SK-N-SH treated with all-trans-retinoic acid at 6 μM for 48 hours (cell line): ENCODE measurements at regions not wholly inside any gene's neighbourhood (a gene's known extent, or its start where the extent isn't known, plus 50 kb on each side); places are given as distances from the start of the nearest gene placed in this dataset.

ENCODE experiments used
- ATAC-seq: fragments of 200-7000 bp; cut with Tn5 transposase; 3 replicates; pipeline ENCODE4 v1.9.1; 2020; ENCODE audit warnings: mild to moderate bottlenecking, moderate library complexity
- ARNTL ChIP-seq: fragments of 450-650 bp; formaldehyde crosslinking; IDR thresholded peaks from 2 replicates; pipeline ENCODE4 v1.5.0; 2020; ENCODE audit warnings: low read depth, mild to moderate bottlenecking, moderate library complexity, borderline replicate concordance
- BACH2 ChIP-seq: fragments of 250-450 bp; sonication (Bioruptor Pico); IDR thresholded peaks from 2 replicates; pipeline ENCODE4 v1.9.0; 2021; ENCODE audit warnings: mild to moderate bottlenecking, borderline replicate concordance
- CSDC2 ChIP-seq: fragments of 250-450 bp; sonication (Bioruptor Pico); IDR thresholded peaks from 2 replicates; pipeline ENCODE4 v1.5.0; 2020; ENCODE audit warnings: mild to moderate bottlenecking, moderate library complexity
- ESRRG ChIP-seq: fragments of 250-450 bp; sonication (Bioruptor Pico); IDR thresholded peaks from 2 replicates; pipeline ENCODE4 v1.6.1; 2021; ENCODE audit warnings: mild to moderate bottlenecking
- GLIS3 ChIP-seq: fragments of 250-450 bp; sonication (Bioruptor Pico); IDR thresholded peaks from 2 replicates; pipeline ENCODE4 v1.5.0; 2020; ENCODE audit warnings: mild to moderate bottlenecking, moderate library complexity
- OSR1 ChIP-seq: fragments of 250-450 bp; sonication (Bioruptor Pico); IDR thresholded peaks from 2 replicates; pipeline ENCODE4 v1.8.0; 2022; ENCODE audit warnings: moderate library complexity, mild to moderate bottlenecking, inconsistent platforms
- PPARA ChIP-seq: fragments of 250-450 bp; sonication (Bioruptor Pico); IDR thresholded peaks from 2 replicates; pipeline ENCODE4 v1.5.0; 2020; ENCODE audit warnings: mild to moderate bottlenecking, borderline replicate concordance
- RARB ChIP-seq: fragments of 250-450 bp; sonication (Bioruptor Pico); IDR thresholded peaks from 2 replicates; pipeline ENCODE4 v1.8.0; 2021; ENCODE audit warnings: mild to moderate bottlenecking, moderate library complexity
- SNAI2 ChIP-seq: fragments of 250-450 bp; sonication (Bioruptor Pico); IDR thresholded peaks from 2 replicates; pipeline ENCODE4 v1.5.0; 2020; ENCODE audit warnings: mild to moderate bottlenecking, moderate library complexity
- TCF4 ChIP-seq: fragments of 250-450 bp; sonication (Bioruptor Pico); IDR thresholded peaks from 2 replicates; pipeline ENCODE4 v1.8.0; 2021; ENCODE audit warnings: mild to moderate bottlenecking, moderate library complexity, borderline replicate concordance
- TOX ChIP-seq: fragments of 250-450 bp; sonication (Bioruptor Pico); IDR thresholded peaks from 2 replicates; pipeline ENCODE4 v1.8.0; 2021; ENCODE audit warnings: mild to moderate bottlenecking, moderate library complexity, borderline replicate concordance
- ZC3H10 ChIP-seq: fragments of 250-450 bp; sonication (Bioruptor Pico); IDR thresholded peaks from 2 replicates; pipeline ENCODE4 v1.5.1; 2021; ENCODE audit warnings: mild to moderate bottlenecking, moderate library complexity
- ZFP3 ChIP-seq: fragments of 250-450 bp; sonication (Bioruptor Pico); IDR thresholded peaks from 2 replicates; pipeline ENCODE4 v1.5.0; 2020; ENCODE audit warnings: mild to moderate bottlenecking, moderate library complexity
- ZNF565 ChIP-seq: fragments of 450-650 bp; formaldehyde crosslinking; conservative IDR thresholded peaks from 2 replicates; pipeline ENCODE4 v1.5.0; 2020; ENCODE audit warnings: low read depth, mild to moderate bottlenecking, moderate library complexity
- ZNF70 ChIP-seq: fragments of 450-650 bp; formaldehyde crosslinking; IDR thresholded peaks from 2 replicates; pipeline ENCODE4 v1.5.0; 2020; ENCODE audit warnings: mild to moderate bottlenecking, moderate library complexity
- ZNF8 ChIP-seq: fragments of 450-650 bp; formaldehyde crosslinking; IDR thresholded peaks from 2 replicates; pipeline ENCODE4 v1.5.0; 2020; ENCODE audit warnings: mild to moderate bottlenecking, moderate library complexity
- TF ChIP-seq, protein P1 (sequence below): fragments of 250-450 bp; sonication (Bioruptor Pico); IDR thresholded peaks from 2 replicates; pipeline ENCODE4 v1.8.0; 2020; ENCODE audit warnings: mild to moderate bottlenecking, moderate library complexity, borderline replicate concordance
- TF ChIP-seq, protein P2 (sequence below): fragments of 250-450 bp; sonication (Bioruptor Pico); IDR thresholded peaks from 2 replicates; pipeline ENCODE4 v1.5.1; 2021; ENCODE audit warnings: mild to moderate bottlenecking, moderate library complexity
- TF ChIP-seq, protein P3 (sequence below): fragments of 250-450 bp; sonication (Bioruptor Pico); IDR thresholded peaks from 2 replicates; pipeline ENCODE4 v1.8.0; 2021; ENCODE audit warnings: low read depth, mild to moderate bottlenecking, moderate library complexity, borderline replicate concordance
- TF ChIP-seq, protein P4 (sequence below): fragments of 250-450 bp; sonication (Bioruptor Pico); IDR thresholded peaks from 2 replicates; pipeline ENCODE4 v1.5.0; 2020; ENCODE audit warnings: mild to moderate bottlenecking, moderate library complexity
- TF ChIP-seq, protein P5 (sequence below): fragments of 250-450 bp; sonication (Bioruptor Pico); IDR thresholded peaks from 2 replicates; pipeline ENCODE4 v1.5.1; 2020; ENCODE audit warnings: low read depth, mild to moderate bottlenecking, moderate library complexity

DNA sequence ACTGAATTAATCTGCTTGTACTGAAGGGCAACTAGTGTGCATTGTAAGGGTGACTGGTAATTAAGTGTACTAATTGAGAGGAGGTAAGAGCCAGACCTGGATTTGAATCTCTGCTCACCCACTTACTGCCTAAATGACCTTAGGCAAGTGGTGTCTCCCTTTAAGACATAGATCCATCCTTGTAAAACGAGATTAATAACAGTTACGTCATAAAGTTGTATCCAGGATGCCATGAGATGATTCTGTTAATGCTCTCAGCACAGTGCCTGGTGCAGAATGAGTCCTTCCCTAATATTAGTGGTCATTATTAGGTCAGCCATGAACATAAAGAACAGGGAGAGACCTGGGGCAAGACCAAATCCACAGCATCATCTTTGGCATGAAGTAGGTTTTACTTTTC lies 470.1 kb downstream of the MAFB start:
- TF ChIP-seq TCF4 (no peak), GLIS3 (CRISPR knock-in tag) (no peak), ZFP3 (CRISPR knock-in tag) (no peak), TOX (no peak), ZNF70 (CRISPR knock-in tag) (no peak), ZNF8 (CRISPR knock-in tag) (no peak), PPARA (CRISPR knock-in tag) (no peak), CSDC2 (CRISPR knock-in tag) (no peak), ARNTL (CRISPR knock-in tag) (no peak)
- TF ChIP-seq, protein P1, sequence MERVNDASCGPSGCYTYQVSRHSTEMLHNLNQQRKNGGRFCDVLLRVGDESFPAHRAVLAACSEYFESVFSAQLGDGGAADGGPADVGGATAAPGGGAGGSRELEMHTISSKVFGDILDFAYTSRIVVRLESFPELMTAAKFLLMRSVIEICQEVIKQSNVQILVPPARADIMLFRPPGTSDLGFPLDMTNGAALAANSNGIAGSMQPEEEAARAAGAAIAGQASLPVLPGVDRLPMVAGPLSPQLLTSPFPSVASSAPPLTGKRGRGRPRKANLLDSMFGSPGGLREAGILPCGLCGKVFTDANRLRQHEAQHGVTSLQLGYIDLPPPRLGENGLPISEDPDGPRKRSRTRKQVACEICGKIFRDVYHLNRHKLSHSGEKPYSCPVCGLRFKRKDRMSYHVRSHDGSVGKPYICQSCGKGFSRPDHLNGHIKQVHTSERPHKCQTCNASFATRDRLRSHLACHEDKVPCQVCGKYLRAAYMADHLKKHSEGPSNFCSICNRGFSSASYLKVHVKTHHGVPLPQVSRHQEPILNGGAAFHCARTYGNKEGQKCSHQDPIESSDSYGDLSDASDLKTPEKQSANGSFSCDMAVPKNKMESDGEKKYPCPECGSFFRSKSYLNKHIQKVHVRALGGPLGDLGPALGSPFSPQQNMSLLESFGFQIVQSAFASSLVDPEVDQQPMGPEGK (CRISPR knock-in tag), result no peak
- TF ChIP-seq, all 23 proteins: peak for 0
- ATAC-seq, result no peak

DNA sequence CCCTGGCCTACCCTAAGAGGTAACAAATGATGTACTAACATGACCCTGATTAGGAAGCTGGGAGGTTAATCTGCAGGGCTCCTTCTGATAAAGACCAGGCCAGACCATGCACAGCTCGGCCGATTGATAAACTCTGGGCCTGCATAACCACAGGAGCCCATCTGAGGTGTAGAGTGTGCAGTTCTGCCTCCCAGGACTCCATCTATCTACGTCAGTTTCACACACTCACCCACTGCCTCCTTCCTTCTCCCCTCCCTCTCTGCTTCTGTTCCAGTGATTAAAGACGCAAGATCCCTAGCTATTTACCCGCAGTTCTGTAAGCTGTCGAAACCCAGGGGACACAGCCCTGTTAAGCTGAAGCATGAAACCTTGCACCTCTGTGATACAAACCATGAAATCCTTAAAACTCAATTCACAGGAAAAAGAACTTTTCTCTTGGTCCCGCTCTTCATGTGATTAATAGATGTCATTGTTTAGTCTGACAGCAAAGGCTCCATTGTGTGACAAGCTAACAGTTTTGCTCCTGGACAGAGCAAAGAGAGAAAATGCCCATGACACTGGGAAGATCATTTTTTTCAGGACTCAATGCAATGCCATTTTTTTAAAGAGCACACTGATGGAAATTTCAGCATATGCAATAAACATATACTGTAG lies 470.6 kb downstream of the MAFB start:
- no peak for TF ChIP-seq CSDC2 (CRISPR knock-in tag)
- TF ChIP-seq, protein P2, sequence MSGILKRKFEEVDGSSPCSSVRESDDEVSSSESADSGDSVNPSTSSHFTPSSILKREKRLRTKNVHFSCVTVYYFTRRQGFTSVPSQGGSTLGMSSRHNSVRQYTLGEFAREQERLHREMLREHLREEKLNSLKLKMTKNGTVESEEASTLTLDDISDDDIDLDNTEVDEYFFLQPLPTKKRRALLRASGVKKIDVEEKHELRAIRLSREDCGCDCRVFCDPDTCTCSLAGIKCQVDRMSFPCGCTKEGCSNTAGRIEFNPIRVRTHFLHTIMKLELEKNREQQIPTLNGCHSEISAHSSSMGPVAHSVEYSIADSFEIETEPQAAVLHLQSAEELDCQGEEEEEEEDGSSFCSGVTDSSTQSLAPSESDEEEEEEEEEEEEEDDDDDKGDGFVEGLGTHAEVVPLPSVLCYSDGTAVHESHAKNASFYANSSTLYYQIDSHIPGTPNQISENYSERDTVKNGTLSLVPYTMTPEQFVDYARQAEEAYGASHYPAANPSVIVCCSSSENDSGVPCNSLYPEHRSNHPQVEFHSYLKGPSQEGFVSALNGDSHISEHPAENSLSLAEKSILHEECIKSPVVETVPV, result no peak
- no peak for TF ChIP-seq OSR1 (CRISPR knock-in tag)
- no peak for TF ChIP-seq ZC3H10 (CRISPR knock-in tag)
- TF ChIP-seq, protein P3, sequence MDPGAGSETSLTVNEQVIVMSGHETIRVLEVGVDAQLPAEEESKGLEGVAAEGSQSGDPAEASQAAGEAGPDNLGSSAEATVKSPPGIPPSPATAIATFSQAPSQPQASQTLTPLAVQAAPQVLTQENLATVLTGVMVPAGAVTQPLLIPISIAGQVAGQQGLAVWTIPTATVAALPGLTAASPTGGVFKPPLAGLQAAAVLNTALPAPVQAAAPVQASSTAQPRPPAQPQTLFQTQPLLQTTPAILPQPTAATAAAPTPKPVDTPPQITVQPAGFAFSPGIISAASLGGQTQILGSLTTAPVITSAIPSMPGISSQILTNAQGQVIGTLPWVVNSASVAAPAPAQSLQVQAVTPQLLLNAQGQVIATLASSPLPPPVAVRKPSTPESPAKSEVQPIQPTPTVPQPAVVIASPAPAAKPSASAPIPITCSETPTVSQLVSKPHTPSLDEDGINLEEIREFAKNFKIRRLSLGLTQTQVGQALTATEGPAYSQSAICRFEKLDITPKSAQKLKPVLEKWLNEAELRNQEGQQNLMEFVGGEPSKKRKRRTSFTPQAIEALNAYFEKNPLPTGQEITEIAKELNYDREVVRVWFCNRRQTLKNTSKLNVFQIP (CRISPR knock-in tag), result no peak
- TF ChIP-seq GLIS3 (CRISPR knock-in tag), result no peak
- TF ChIP-seq BACH2 (CRISPR knock-in tag), result no peak
- no peak for TF ChIP-seq ARNTL (CRISPR knock-in tag)
- TF ChIP-seq, protein P4, sequence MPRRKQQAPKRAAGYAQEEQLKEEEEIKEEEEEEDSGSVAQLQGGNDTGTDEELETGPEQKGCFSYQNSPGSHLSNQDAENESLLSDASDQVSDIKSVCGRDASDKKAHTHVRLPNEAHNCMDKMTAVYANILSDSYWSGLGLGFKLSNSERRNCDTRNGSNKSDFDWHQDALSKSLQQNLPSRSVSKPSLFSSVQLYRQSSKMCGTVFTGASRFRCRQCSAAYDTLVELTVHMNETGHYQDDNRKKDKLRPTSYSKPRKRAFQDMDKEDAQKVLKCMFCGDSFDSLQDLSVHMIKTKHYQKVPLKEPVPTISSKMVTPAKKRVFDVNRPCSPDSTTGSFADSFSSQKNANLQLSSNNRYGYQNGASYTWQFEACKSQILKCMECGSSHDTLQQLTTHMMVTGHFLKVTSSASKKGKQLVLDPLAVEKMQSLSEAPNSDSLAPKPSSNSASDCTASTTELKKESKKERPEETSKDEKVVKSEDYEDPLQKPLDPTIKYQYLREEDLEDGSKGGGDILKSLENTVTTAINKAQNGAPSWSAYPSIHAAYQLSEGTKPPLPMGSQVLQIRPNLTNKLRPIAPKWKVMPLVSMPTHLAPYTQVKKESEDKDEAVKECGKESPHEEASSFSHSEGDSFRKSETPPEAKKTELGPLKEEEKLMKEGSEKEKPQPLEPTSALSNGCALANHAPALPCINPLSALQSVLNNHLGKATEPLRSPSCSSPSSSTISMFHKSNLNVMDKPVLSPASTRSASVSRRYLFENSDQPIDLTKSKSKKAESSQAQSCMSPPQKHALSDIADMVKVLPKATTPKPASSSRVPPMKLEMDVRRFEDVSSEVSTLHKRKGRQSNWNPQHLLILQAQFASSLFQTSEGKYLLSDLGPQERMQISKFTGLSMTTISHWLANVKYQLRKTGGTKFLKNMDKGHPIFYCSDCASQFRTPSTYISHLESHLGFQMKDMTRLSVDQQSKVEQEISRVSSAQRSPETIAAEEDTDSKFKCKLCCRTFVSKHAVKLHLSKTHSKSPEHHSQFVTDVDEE (CRISPR knock-in tag), result no peak
- no peak for TF ChIP-seq RARB (CRISPR knock-in tag)
- TF ChIP-seq, protein P5, sequence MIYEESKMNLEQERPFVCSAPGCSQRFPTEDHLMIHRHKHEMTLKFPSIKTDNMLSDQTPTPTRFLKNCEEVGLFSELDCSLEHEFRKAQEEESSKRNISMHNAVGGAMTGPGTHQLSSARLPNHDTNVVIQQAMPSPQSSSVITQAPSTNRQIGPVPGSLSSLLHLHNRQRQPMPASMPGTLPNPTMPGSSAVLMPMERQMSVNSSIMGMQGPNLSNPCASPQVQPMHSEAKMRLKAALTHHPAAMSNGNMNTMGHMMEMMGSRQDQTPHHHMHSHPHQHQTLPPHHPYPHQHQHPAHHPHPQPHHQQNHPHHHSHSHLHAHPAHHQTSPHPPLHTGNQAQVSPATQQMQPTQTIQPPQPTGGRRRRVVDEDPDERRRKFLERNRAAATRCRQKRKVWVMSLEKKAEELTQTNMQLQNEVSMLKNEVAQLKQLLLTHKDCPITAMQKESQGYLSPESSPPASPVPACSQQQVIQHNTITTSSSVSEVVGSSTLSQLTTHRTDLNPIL (CRISPR knock-in tag), result no peak
- TF ChIP-seq ZNF565, result no peak
- ATAC-seq, result no peak

DNA sequence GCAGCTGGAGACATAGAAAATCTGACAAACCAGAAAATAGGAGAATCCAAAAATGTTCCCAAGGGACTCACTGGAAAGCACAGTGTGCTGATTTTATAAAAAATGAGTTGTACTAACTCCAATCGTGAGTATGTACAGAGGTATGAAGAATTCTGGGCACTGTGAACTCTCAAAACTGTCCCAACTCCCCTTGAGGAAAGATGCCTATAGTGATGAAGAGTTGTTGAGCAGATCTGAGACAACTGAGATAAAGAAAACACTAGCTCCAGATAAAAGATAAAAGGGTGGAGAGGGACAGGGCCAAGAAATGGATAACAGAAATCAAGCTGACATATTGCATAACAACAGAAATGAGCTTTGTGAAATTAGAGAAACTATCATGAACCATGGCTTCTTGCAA lies 481.4 kb downstream of the MAFB start:
- no peak for ATAC-seq
- TF ChIP-seq ESRRG (CRISPR knock-in tag) (no peak), CSDC2 (CRISPR knock-in tag) (no peak), SNAI2 (CRISPR knock-in tag) (no peak), PPARA (CRISPR knock-in tag) (no peak), ARNTL (CRISPR knock-in tag) (no peak), OSR1 (CRISPR knock-in tag) (no peak)
- TF ChIP-seq, protein P3 (CRISPR knock-in tag), result no peak
- TF ChIP-seq, protein P5 (CRISPR knock-in tag), result no peak
- TF ChIP-seq, protein P1 (CRISPR knock-in tag), result no peak
- TF ChIP-seq, protein P2, result no peak
